ENCODE measurements at regions not wholly inside any gene's neighbourhood (a gene's known extent, or its start where the extent isn't known, plus 50 kb on each side); places are given as distances from the start of the nearest gene placed in this dataset.

GRCh38 chr3:99472385-99472784 lies 166.0 kb upstream of the COL8A1 start:
- TF ChIP-seq CTCF (IDR thresholded peaks at IDR 0.05) (no peak), POLR2AphosphoS5 (IDR thresholded peaks at IDR 0.05) (no peak)

Data from sigmoid colon (tissue), 4 donors.